ENCODE measurements at regions not wholly inside any gene's neighbourhood (a gene's known extent, or its start where the extent isn't known, plus 50 kb on each side); places are given as distances from the start of the nearest gene placed in this dataset.
"Not testable (repeated sequence)": the region's sequence is repeated elsewhere in the genome, so short reads cannot be mapped to it uniquely, and the experiment has no call there.

- TF ChIP-seq CTCF (conservative IDR thresholded peaks at IDR 0.05; ENCODE audit: low read length); EZH2phosphoT487 (IDR thresholded peaks at IDR 0.05; ENCODE audit: borderline replicate concordance, low read depth, low read length): not testable (repeated sequence)
These were observed 182.7 kb upstream of the TSPY4 start for GRCh38 chrY:9154552-9154951.

Measured in OCI-LY7 (cell line).